GM12873 (cell line): ENCODE measurements at regions not wholly inside any gene's neighbourhood (a gene's known extent, or its start where the extent isn't known, plus 50 kb on each side); places are given as distances from the start of the nearest gene placed in this dataset.

Experiments
- TF ChIP-seq, protein P1 (sequence below): IDR thresholded peaks from 2 replicates; pipeline ENCODE4 v1.5.1; 2012; ENCODE audit warnings: low read depth, mild to moderate bottlenecking, moderate library complexity, low read length, control low read depth; ENCODE audit not compliant: insufficient read depth; ENCODE audit errors: missing control alignments

DNA sequence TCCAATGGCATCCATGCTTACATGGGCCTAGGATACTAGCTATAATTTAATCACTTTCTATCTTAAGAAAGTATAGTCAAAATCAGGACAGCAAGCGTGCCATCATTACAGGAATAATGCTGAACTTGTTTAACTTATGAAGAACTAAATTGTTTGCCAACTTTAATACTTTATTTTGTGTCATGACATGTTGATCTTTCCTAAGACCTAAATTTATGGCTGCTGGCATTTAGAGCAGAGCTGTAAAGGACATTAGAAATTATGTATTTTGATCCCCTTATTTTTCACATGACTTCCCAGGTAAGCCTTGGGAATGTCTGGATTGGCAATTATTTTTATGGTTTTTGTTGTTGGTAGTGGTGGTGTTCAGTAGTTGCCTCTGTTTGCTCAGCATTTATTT, 920.3 kb upstream of the GOT2 start:
- TF ChIP-seq, protein P1, sequence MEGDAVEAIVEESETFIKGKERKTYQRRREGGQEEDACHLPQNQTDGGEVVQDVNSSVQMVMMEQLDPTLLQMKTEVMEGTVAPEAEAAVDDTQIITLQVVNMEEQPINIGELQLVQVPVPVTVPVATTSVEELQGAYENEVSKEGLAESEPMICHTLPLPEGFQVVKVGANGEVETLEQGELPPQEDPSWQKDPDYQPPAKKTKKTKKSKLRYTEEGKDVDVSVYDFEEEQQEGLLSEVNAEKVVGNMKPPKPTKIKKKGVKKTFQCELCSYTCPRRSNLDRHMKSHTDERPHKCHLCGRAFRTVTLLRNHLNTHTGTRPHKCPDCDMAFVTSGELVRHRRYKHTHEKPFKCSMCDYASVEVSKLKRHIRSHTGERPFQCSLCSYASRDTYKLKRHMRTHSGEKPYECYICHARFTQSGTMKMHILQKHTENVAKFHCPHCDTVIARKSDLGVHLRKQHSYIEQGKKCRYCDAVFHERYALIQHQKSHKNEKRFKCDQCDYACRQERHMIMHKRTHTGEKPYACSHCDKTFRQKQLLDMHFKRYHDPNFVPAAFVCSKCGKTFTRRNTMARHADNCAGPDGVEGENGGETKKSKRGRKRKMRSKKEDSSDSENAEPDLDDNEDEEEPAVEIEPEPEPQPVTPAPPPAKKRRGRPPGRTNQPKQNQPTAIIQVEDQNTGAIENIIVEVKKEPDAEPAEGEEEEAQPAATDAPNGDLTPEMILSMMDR: no peak

DNA sequence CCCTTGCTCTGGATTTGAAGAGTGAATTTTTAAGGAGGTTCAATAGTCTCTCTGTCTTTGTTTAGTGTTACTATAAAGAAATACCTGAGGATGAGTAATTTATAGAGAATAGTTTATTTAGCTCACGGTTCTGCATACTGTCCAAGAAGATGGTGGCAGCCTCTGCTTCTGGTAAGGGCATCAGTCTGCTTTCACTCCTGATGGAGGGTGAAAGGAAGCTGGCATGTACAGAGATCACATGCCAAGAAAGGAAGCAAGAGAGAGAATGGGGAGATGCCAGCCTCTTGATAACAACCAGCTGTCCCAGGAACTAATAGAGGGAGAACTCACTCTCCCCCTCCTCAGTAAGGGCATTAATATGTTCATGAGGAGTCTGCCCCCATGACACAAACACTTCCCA, 917.5 kb upstream of the GOT2 start:
- TF ChIP-seq, protein P1: no peak

DNA sequence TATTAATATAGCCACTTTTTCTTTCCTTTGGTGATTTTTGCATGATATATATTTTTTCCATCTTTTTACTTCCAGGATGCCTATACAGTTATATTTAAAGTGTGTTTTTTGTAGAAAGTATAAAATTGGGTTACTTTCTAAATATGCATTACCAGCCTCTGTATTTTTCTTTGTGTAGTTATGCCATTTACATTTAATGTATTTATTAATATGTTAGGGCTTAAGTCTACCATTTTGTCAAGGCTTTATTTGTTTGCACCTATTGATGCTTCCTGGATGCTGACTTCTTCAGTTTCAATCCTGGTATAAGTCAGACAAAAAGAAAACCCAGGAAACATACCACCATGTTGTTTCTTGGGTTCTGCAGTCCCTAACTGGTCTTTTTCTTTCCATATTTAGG, 911.1 kb upstream of the GOT2 start:
- TF ChIP-seq, protein P1: no peak

DNA sequence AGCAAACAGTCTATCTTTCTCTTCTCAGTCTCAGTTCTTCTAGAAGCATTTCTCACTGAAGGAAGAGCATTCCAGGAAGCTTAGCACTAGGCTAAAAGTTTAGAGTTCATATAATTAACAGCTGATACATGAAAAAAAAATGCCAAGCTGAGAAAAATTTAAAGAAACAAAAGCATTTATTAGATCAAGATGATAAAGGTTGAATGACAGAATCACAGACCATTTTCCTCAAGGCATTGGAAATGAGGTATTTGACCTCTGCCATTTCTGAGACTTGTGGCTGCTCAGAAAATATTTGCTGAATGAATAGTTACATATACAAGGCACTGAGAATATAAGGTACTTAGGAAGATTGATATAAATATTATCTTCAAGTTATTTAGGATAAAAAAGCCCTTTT, 901.6 kb upstream of the GOT2 start:
- TF ChIP-seq, protein P1: no peak

DNA sequence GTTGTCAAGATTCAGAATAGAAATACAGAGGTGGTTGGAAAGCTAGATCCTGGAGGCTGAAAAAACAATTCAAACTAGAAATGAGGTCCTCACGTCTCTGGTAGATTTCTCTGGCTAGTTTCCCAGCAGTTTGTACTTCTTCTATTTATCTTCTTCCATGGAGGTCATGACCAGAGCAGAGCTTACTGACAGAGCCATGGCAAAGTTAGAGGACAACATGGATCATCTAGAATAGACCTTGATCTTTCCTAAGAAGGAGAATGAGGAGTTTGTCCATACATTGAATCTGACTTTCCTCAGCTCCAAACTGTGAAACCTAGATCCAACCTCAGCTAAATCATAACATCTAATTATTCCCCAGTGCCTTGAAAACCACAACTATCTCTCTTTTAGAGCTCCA, 900.8 kb upstream of the GOT2 start:
- TF ChIP-seq, protein P1: no peak

DNA sequence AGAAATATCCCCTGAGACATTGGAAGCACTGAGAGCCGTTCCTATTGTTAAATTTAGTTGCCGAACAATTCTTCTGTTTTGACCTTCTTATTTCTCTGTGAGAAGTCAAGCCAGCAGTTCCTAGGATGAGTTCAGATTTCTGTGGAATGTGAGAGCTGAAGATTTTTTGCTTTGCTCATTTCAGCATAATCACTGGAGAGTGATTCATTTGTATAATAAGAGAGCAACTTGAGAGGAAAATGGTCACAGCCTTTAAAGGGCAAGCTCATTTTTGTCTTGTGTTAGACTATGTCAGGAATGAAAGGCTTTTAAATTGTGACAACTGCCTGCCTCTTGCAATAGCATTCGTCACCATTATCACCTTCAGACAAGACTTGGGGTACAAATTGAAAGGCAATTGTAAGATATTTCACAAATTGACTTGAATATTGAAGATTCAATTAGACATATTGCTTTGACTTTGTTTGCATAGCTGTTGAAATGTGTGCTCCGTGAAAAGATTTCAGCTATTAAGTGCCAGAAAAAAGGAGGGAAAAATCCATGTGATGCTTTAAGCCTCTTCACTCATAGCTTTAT, 900.0 kb upstream of the GOT2 start:
- TF ChIP-seq, protein P1: no peak

DNA sequence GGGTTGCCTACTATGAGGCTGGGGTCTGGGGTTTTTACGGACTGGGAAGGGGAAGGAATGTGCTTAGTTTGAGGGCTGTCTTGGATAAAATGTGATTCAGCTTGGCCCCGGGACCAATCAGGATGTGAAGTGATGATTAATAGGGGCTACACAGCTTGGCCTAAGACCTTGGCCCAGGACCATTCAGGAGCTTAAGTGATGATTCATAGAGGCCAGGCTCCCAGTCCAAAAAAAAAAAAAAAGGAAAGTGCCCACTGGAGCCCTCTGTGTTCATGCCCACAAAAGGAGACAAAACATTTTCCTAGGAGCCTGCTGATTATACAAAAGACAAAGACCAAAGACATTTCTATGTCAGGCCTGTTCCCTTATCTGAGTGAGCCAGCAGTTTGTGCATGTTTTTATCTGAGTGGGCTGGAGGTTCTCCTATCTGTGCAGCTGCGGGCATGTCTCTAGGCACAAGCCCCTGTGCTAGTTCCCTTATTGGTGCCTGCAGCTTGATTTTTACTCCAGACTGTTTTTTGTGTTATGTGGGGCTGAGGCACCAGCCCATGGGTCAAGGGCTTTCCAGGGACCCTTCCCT, 898.2 kb upstream of the GOT2 start:
- TF ChIP-seq, protein P1: no peak
